ENCODE measurements at regions not wholly inside any gene's neighbourhood (a gene's known extent, or its start where the extent isn't known, plus 50 kb on each side); places are given as distances from the start of the nearest gene placed in this dataset.

- DNase-seq (ENCODE audit: low read depth) = peak; percentile 83
- H3K4me3 ChIP-seq (ENCODE audit: low read depth, low read length) = peak overlapping the region; percentile 11
- TF ChIP-seq CTCF (conservative IDR thresholded peaks at IDR 0.05; ENCODE audit: low read depth, low read length) = no peak
Observed at GRCh38 chr4:124943145-124943889, 230.8 kb upstream of the ANKRD50 start.

- no peak for TF ChIP-seq CTCF (conservative IDR thresholded peaks at IDR 0.05; ENCODE audit: low read depth, low read length)
Observed at GRCh38 chr4:124941267-124941666, 228.7 kb upstream of the ANKRD50 start.

DNA sequence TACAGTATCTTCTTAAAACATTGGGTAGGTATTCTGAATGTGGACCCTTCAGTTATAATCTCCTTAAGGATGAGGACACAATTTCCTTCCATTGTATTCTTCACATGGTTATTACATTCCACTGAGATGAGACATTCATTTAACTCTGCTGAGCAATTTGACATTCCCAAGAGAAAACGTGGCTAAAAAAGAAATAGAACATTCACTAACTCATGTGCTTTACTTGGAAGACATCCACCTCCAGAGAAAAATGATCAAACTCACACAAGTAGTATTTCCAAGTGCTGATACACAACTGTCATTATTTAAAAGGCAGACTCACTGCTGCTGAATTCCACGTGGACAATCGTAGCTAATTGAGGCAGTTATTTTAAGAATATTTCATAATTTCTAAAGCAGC is 227.9 kb upstream of the ANKRD50 start:
- no peak for TF ChIP-seq CTCF (conservative IDR thresholded peaks at IDR 0.05; ENCODE audit: low read depth, low read length)
- DNase-seq (ENCODE audit: low read depth) = peak; percentile 97
- H3K4me3 ChIP-seq (ENCODE audit: low read depth, low read length) = no peak overlapping the region

More at GRCh38 chr4:124941267-124941666, 228.7 kb upstream of the ANKRD50 start:
- H3K4me3 ChIP-seq (ENCODE audit: low read depth, low read length) = no peak overlapping the region
- peak; percentile 23 for DNase-seq (ENCODE audit: low read depth)

GRCh38 chr4:124939908-124940307 is 227.4 kb upstream of the ANKRD50 start:
- no peak for DNase-seq (ENCODE audit: low read depth)
- no peak for TF ChIP-seq CTCF (conservative IDR thresholded peaks at IDR 0.05; ENCODE audit: low read depth, low read length)
- H3K4me3 ChIP-seq (ENCODE audit: low read depth, low read length) = no peak overlapping the region

- no peak for DNase-seq (ENCODE audit: low read depth)
- no peak for TF ChIP-seq CTCF (conservative IDR thresholded peaks at IDR 0.05; ENCODE audit: low read depth, low read length)
Observed at GRCh38 chr4:124938836-124939235, 226.3 kb upstream of the ANKRD50 start.

DNA sequence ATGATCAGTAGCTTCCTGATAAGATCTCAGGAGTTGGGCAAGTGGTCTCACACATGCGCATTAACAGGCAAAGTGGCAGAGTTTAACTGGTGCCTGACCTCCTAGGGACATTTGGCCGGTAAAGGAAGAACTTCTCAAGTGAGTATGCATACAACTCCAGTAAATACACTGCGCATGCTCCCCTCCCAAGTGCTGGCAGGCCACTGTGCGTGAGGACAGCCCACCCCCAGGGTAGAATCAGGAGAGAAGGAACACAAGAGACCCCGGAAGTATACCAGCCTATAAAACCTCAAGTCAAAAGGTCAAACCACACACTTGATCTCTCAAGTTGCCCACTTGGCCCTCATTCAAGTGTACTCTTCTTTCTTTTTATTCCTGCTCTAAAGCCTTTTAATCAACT is 225.5 kb upstream of the ANKRD50 start:
- H3K4me3 ChIP-seq (ENCODE audit: low read depth, low read length) = no peak overlapping the region
- no peak for DNase-seq (ENCODE audit: low read depth)
- TF ChIP-seq CTCF (conservative IDR thresholded peaks at IDR 0.05; ENCODE audit: low read depth, low read length) = no peak

More at GRCh38 chr4:124938836-124939235, 226.3 kb upstream of the ANKRD50 start:
- H3K4me3 ChIP-seq (ENCODE audit: low read depth, low read length) = no peak overlapping the region

GRCh38 chr4:124936427-124936826 is 223.9 kb upstream of the ANKRD50 start:
- DNase-seq (ENCODE audit: low read depth) = peak; percentile 79
- no peak for TF ChIP-seq CTCF (conservative IDR thresholded peaks at IDR 0.05; ENCODE audit: low read depth, low read length)
- no peak overlapping the region for H3K4me3 ChIP-seq (ENCODE audit: low read depth, low read length)

Data from choroid plexus epithelial cell (primary cell).